Endothelial cell of umbilical vein (primary cell): ENCODE measurements at regions not wholly inside any gene's neighbourhood (a gene's known extent, or its start where the extent isn't known, plus 50 kb on each side); places are given as distances from the start of the nearest gene placed in this dataset.

Experiments
- BruUV-seq: library from RNA; stranded (reverse); fragments of 400-500 nt; replicated peaks from 2 replicates; lab custom pipeline; 2021; lab: Mats Ljungman, UMichigan
- CTCF ChIA-PET: fragments of 300-600, 350-600 bp; sonication (Branson Sonifier 250); formaldehyde crosslinking; loops from one replicate; lab custom pipeline; 2021; ENCODE audit warnings: antibody characterized with exemption, inconsistent platforms; lab: Charles Lee
- POLR2A ChIA-PET: fragments of 300-600, 350-600 bp; sonication (Branson Sonifier 250); formaldehyde crosslinking; loops from one replicate; lab custom pipeline; 2021; ENCODE audit warnings: antibody characterized with exemption, inconsistent platforms; lab: Charles Lee
- DNase-seq: peaks from one replicate; pipeline ENCODE4 v3.0.0-alpha.2; 2011; ENCODE audit warnings: low read depth, low spot score
- FAIRE-seq: peaks from 2 replicates; lab custom pipeline; 2011; peaks lifted over from hg19 to GRCh38; lab: Jason Lieb, UNC
- H2AFZ ChIP-seq: 2 replicates; pipeline ENCODE4 v1.6.0; 2012; ENCODE audit warnings: low read depth, low read length, control low read depth, inconsistent platforms
- H3K27ac ChIP-seq: 2 replicates; pipeline ENCODE4 v1.5.1; 2011; ENCODE audit warnings: low read depth, mild to moderate bottlenecking, control low read depth, low read length, moderate library complexity; ENCODE audit not compliant: insufficient read depth
- H3K27me3 ChIP-seq, 2 experiments: 2 replicates each; pipeline versions ENCODE4 v1.6.0 to v1.6.1; 2011; ENCODE audit warnings: low read length in 2 of 2, mixed read lengths in 1 of 2; ENCODE audit not compliant: control insufficient read depth in 2 of 2, insufficient read depth in 2 of 2
- H3K36me3 ChIP-seq, 2 experiments: 2 replicates in 1 of 2; 3 replicates in 1 of 2; pipeline ENCODE4 v1.5.1; 2011; ENCODE audit warnings: low read length in 2 of 2, mild to moderate bottlenecking in 1 of 2, moderate library complexity in 1 of 2; ENCODE audit not compliant: control insufficient read depth in 2 of 2, insufficient read depth in 2 of 2; ENCODE audit errors: extremely low read depth in 1 of 2
- H3K4me1 ChIP-seq: 3 replicates; pipeline ENCODE4 v1.5.1; 2011; ENCODE audit warnings: mild to moderate bottlenecking, low read length; ENCODE audit not compliant: control insufficient read depth, insufficient read depth; ENCODE audit errors: extremely low read depth
- H3K4me2 ChIP-seq: 2 replicates; pipeline ENCODE4 v1.6.1; 2011; ENCODE audit warnings: low read length, control low read depth, mixed read lengths; ENCODE audit not compliant: insufficient read depth
- H3K4me3 ChIP-seq, 3 experiments: fragments of 200-600 bp in 1 of 3; sonication (generic), shearing (Covaris generic) in 1 of 3; replicated peaks in 1 of 3; 2 replicates each; pipeline ENCODE4 v1.5.1; 2011 to 2016; ENCODE audit warnings: control low read depth in 3 of 3, low read length in 3 of 3, mild to moderate bottlenecking in 2 of 3, inconsistent platforms in 1 of 3, low read depth in 1 of 3, moderate library complexity in 1 of 3; ENCODE audit not compliant: insufficient read depth in 1 of 3
- H3K79me2 ChIP-seq: 2 replicates; pipeline ENCODE4 v1.6.0; 2012; ENCODE audit warnings: low read length, inconsistent platforms; ENCODE audit not compliant: control insufficient read depth, insufficient read depth
- H3K9ac ChIP-seq: replicated peaks from 2 replicates; pipeline ENCODE3; 2011; ENCODE audit warnings: low read length, control low read depth; ENCODE audit not compliant: insufficient read depth; ENCODE audit errors: extremely low read depth
- H3K9me1 ChIP-seq: replicated peaks from 3 replicates; pipeline ENCODE4 v1.6.0; 2011; ENCODE audit warnings: mild to moderate bottlenecking, low read length; ENCODE audit not compliant: control insufficient read depth, insufficient read depth; ENCODE audit errors: extremely low read depth
- H3K9me3 ChIP-seq: replicated peaks from 2 replicates; pipeline ENCODE4 v1.5.1; 2012; ENCODE audit warnings: low read length, inconsistent platforms; ENCODE audit not compliant: control insufficient read depth, insufficient read depth
- H4K20me1 ChIP-seq: replicated peaks from 2 replicates; pipeline ENCODE3; 2011; ENCODE audit warnings: mild to moderate bottlenecking, low read length; ENCODE audit not compliant: control insufficient read depth, insufficient read depth; ENCODE audit errors: extremely low read depth
- CTCF ChIP-seq, 2 donors: IDR thresholded peaks; 1 replicate in 1 of 2; 2 replicates in 1 of 2; pipeline ENCODE4 v1.5.1; 2011; ENCODE audit warnings: low read length in 2 of 2, mild to moderate bottlenecking in 2 of 2, moderate library complexity in 2 of 2, control low read depth in 1 of 2, inconsistent platforms in 1 of 2, low read depth in 1 of 2; ENCODE audit not compliant: insufficient read depth in 1 of 2; ENCODE audit errors: extremely low read depth in 1 of 2
- EZH2 ChIP-seq: IDR thresholded peaks from 2 replicates; pipeline ENCODE4 v1.6.1; 2012; ENCODE audit warnings: borderline replicate concordance, low read depth, mild to moderate bottlenecking, moderate library complexity, low read length, inconsistent platforms; ENCODE audit not compliant: severe bottlenecking
- FOS ChIP-seq: IDR thresholded peaks from 2 replicates; pipeline ENCODE4 v1.6.1; 2011; ENCODE audit warnings: mild to moderate bottlenecking, low read length, moderate library complexity, borderline replicate concordance; ENCODE audit not compliant: insufficient read depth
- GATA2 ChIP-seq: IDR thresholded peaks from 2 replicates; pipeline ENCODE4 v1.7.0; 2011; ENCODE audit warnings: low read depth, mild to moderate bottlenecking, moderate library complexity, mixed read lengths, low read length; ENCODE audit not compliant: insufficient read length, insufficient read depth
- JUN ChIP-seq: IDR thresholded peaks from 2 replicates; pipeline ENCODE4 v1.6.1; 2011; ENCODE audit warnings: borderline replicate concordance, low read depth; ENCODE audit not compliant: insufficient read length, insufficient read depth
- MAX ChIP-seq: IDR thresholded peaks from 2 replicates; pipeline ENCODE4 v1.6.1; 2011; ENCODE audit not compliant: insufficient read depth, insufficient read length
- POLR2A ChIP-seq: IDR thresholded peaks from 2 replicates; pipeline ENCODE4 v1.6.1; 2012; ENCODE audit warnings: low read depth, mild to moderate bottlenecking, control low read depth, low read length
- POLR2AphosphoS5 ChIP-seq: IDR thresholded peaks from 2 replicates; pipeline ENCODE4 v1.6.1; 2012; ENCODE audit warnings: low read depth, mild to moderate bottlenecking, control low read depth, low read length, moderate library complexity; ENCODE audit not compliant: insufficient read depth
- dilution Hi-C: fragments of 300-500 bp; cut with MboI; formaldehyde crosslinking; loops from one replicate; pipeline ENCODE4 v1.15.0; 2019; ENCODE audit warnings: low sequenced_read_pairs; ENCODE audit not compliant: extremely low pct_ligation_motif_present
- intact Hi-C: fragments of 100-400 bp; cut with micrococcal nuclease; formaldehyde crosslinking; loops from one replicate; pipeline ENCODE4 v1.10.0; 2022

- CTCF ChIA-PET: no interaction called here
- no TSS peak for BruUV-seq
- Histone ChIP-seq H3K79me2 (no peaks in the 10 kb centered on the region), H3K27ac (no peak overlapping the region), H4K20me1 (no peaks in the 10 kb centered on the region), H3K36me3 (no peaks in the 10 kb centered on the region), H3K9me1 (no peaks in the 10 kb centered on the region), H3K9ac (no peak overlapping the region), H3K9me3 (peaks cover 2% of the 10 kb centered on the region), H2AFZ (no peak overlapping the region), H3K27me3 (no peaks in the 10 kb centered on the region), H3K4me2 (no peak overlapping the region), H3K4me1 (no peaks in the 10 kb centered on the region), H3K4me3 (no peak overlapping the region)
- POLR2A ChIA-PET: no interaction called here
- no peak for DNase-seq
- FAIRE-seq: no peak
- TF ChIP-seq POLR2AphosphoS5: no peak
- intact Hi-C loops (no loop called here), dilution Hi-C loops (no loop called here)
Observed at GRCh38 chr11:134666273-134667174, 254.5 kb upstream of the B3GAT1 start.

GRCh38 chr11:134665571-134666270, 253.7 kb upstream of the B3GAT1 start:
- peaks cover 2% of the 10 kb centered on the region for H3K9me3 ChIP-seq
- no peaks in the 10 kb centered on the region for H3K4me1 ChIP-seq
- H3K4me3 ChIP-seq: no peak overlapping the region
- intact Hi-C loops: no loop called here
- no peak for DNase-seq
- no TSS peak for BruUV-seq
- no peak overlapping the region for H3K27ac ChIP-seq
- FAIRE-seq: no peak
- no peaks in the 10 kb centered on the region for H3K9me1 ChIP-seq
- POLR2A ChIA-PET: no interaction called here
- H3K9ac ChIP-seq: no peak overlapping the region
- H3K79me2 ChIP-seq: no peaks in the 10 kb centered on the region
- dilution Hi-C loops: no loop called here
- no peak overlapping the region for H2AFZ ChIP-seq
- H4K20me1 ChIP-seq: no peaks in the 10 kb centered on the region
- CTCF ChIA-PET: no interaction called here
- no peak overlapping the region for H3K4me2 ChIP-seq
- no peak for TF ChIP-seq POLR2A
- no peak for TF ChIP-seq FOS
- no peak for TF ChIP-seq GATA2
- TF ChIP-seq CTCF (IDR thresholded peaks at IDR 0.05; ENCODE audit: extremely low read depth in 1 of 2, insufficient read depth in 1 of 2, low read depth in 1 of 2, low read length in 2 of 2): no peak
- no peak for TF ChIP-seq POLR2AphosphoS5
- no peak for TF ChIP-seq MAX
- no peak for TF ChIP-seq JUN
- no peak for TF ChIP-seq EZH2
- no peaks in the 10 kb centered on the region for H3K27me3 ChIP-seq
- no peaks in the 10 kb centered on the region for H3K36me3 ChIP-seq
